ENCODE measurements at regions not wholly inside any gene's neighbourhood (a gene's known extent, or its start where the extent isn't known, plus 50 kb on each side); places are given as distances from the start of the nearest gene placed in this dataset.

DNA sequence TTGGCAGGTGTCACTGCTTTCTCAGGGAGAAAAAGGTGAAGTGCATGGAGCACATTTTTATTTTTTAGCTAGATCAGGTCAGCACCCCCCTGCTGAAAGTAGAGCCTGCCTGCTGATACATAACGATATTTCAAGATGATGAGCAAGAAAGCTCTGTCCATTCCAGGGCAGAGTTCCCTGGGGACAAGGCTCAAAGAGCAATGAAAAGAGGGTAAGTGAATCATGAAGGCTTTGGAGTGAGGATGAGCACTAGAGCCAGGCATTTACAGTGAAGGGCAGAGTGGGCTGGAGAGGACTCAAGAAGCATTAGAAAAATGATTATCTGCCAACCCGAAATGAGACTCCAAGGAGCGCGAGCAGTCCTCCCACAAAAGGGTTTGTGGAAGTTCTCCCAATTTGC, 345.7 kb downstream of the TLE4 start:
- TF ChIP-seq EZH2 (IDR thresholded peaks at IDR 0.05), result no peak
- TF ChIP-seq POLR2AphosphoS5 (IDR thresholded peaks at IDR 0.05; ENCODE audit: borderline replicate concordance, low read depth, low read length), result no peak
